ENCODE measurements at regions not wholly inside any gene's neighbourhood (a gene's known extent, or its start where the extent isn't known, plus 50 kb on each side); places are given as distances from the start of the nearest gene placed in this dataset.

DNA sequence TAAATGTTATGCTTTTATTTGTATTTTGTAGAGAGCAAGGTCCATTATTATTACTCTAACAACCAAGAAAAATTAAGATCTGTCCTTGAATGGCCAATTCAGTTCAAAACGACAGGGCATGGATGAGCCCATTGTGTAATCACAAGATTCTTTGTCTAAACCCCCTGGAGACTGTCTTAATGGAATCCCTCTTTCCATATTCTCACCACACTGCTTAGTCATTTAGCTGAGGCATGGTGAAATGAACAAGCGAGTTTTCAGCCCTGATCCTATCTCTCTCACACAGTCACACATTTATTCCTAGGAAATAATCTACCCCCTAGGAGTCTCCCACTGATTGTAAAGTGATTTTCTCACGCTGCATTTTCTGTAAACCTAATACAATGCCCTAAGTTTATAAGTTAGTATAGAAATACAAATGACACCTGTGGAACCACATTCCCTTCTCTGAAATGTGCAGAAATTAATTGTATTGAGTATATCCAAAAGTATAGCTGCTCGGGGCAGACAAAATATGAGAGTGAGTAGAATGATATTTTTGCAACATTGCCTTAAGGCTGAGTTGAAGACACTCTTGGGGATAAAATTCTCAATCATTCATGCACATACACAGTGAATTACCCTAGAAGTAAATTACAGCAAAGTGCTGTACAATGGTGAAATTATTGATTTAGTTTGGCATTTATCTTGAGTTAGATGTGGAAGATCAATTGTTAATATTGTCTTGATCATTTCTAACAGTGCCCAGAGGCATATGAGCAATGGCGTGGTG, 119.7 kb upstream of the PCDH7 start:
- DNase-seq (ENCODE audit: low spot score) = no peak

DNA sequence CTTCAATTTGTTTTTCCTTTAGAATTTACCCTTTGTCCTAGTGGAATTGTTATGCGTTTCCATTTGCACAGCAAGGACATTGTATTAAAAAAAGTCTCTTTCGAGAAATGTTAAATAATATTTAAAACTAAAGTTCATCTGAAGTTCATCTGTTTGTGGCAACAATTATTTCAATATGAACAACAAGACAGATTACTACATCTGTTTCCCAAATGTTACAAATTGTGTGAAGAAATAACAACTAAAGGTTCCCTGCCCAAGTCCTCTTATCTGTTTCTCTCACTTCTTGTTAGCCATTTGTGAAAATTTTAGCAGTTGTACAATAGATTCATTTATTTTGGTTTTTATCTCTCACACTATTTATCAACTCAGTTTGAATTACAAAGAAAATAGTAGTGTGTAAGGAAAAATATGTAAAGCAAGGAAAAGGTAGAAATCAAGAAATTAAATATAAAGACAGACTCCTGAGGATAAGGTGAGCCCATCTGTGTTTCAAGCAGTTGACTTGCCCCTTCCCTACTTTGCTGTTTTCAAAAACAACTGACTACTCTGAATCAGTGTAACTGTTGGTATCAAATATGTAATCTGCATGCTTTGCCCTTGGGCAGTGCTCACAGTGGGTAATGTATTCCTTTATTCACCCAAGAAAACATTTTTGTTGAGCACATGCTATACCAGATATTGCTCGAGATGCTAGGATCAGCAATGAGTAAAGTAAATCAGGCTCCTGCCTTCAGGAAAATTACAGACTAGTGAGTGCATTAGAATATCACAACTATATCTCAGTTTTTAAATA, 118.9 kb upstream of the PCDH7 start:
- DNase-seq (ENCODE audit: low spot score) = no peak

DNA sequence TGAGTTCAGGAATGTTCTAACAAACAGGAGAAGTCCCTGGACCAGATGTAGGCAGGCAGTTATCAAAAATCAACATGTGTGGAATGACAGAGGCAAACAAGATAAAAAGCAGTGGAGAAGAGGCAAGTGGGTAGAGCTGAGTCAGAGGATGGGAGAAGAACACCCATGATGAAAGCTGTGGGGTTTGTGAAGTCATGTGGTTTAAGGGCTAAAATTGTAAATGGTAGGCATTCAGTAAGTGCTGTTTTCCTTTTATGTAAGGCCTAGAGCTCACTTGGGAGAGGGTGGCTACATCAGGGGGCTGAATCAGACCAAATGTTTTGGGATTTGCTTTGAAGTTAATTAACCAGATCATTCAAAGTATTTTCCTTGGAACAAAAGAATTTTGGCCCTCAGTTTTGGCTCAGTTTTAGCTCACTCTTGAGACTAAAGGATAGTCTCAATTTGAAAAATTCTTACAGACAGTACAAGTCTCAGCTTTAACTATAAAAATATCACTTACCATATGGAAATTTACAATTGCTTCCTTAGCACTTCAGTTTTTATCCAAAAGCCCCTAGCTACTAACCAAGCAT, 114.5 kb upstream of the PCDH7 start:
- no peak for DNase-seq (ENCODE audit: low spot score)

DNA sequence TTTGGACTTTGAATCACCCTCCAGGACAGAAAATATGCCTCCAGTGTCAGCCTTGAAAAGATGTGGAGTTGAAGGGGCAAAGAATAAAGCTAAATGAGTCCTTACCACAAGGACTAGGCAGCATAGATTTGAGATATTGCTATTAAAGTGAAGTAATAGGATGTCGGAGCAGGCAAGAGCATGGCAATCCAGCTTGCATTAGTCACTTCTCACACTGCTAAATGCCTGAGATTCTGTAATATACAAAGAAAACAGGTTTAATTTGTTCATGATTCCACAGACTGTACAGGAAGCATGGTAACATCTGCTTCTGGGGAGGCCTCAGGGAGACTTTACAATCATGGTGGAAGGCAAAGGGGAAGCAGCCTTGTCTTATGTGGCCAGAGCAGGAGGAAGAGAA, 109.8 kb upstream of the PCDH7 start:
- no peak for DNase-seq (ENCODE audit: low spot score)

DNA sequence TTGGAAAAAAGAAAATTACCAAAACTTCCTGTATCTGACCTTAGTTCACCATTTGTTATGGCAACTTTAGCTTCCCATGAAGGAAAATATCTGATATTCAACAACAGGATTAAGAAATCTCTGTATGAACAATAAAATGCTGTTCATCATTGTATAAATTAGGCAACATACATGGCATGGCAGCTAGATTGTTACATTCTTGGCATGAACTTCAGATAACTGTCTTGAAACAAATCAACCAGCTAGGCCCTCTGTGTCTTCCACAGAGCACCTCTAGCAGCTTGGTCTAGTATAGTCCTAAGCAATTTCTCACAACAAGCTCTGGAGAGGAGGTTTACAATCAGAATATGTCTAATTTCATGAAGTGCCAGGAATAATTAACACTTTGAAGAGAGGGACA, 105.4 kb upstream of the PCDH7 start:
- no peak for DNase-seq (ENCODE audit: low spot score)

DNA sequence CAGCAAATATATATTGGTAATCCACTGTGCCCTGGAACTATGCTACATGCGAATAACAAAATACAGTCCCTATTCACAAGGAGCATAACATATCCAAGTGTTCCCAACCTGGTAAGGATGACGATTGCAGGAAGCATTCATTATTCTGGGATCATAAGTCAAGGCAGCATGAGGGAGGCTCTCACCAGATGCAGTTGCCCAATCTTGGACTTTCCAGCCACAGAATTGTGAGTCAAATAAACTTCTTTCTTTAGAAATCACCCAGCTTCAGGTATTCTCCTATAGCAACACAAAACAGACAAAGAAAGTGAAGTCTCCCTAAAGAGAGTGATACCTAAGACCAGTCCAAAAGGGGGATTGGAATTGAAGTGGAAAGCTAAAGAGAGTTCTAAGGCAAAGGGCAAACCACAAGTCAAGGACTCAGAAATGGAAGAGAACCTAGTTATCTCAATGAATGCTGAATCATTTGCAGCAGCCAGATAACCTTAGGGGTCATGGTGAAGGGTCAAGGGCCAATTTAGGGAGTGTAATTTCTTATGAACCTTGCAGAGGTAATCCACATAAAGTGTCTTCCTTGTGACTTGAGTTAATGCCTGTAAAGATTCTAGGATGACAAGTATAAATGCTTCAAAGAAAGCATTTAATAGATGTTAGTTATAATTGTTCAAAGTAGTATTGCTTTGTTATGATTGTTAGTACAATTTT, 103.1 kb upstream of the PCDH7 start:
- DNase-seq (ENCODE audit: low spot score) = no peak

DNA sequence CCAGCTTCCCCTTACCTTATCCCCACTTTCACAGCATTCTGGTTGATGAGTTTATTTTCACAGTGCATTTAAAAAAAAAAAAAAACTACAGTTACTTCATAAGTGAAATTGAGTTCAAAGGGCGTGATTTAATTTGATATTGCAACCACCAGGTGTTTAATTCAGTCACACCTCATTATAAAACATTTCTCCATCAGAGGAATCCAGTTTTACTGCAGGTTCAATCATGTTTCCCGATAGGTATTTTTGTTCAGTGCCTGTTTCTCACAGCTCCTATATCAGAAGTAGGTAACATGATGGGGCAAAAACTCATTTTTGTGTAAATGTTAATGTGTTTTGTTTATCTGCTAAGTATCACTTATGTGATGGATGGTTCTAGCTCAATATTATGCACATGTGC, 102.3 kb upstream of the PCDH7 start:
- no peak for DNase-seq (ENCODE audit: low spot score)

DNA sequence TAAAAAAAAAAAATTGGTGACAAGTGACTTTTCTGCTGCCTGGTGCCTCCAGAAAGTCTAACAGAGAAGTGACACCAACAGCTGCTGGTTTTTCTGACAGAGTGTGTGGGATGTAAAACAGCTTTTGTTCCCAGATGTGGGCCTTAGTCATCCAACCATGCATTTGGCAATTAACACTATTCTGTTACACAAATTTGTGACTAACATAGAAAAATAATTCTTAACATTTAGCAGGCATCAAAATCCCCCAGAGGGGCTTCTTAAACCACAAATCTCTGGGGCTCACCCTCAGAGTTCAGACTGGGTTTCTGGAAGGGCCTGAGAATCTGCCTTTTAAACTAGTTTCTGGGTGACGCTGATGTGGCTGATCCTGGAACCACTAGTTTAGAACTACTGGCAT, 100.5 kb upstream of the PCDH7 start:
- DNase-seq (ENCODE audit: low spot score) = no peak

DNA sequence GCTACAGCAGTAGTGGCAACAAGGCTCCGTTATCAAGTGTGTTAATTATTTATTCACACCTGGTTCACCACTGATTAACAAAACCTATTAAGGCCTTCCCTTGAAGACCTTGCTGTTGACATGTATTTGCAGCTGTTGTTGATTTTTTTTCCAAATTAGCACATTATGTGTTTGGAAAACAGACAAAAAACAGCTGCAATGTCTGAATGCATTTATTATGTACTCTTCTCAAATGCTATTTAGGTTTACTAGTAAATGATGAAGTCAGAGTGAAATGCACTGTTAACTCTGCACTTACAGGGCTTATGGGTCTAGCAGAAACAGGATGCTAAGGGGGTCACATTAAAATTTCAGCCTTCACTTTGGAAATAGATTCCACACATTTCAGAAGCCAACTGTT, 99.5 kb upstream of the PCDH7 start:
- DNase-seq (ENCODE audit: low spot score) = no peak

DNA sequence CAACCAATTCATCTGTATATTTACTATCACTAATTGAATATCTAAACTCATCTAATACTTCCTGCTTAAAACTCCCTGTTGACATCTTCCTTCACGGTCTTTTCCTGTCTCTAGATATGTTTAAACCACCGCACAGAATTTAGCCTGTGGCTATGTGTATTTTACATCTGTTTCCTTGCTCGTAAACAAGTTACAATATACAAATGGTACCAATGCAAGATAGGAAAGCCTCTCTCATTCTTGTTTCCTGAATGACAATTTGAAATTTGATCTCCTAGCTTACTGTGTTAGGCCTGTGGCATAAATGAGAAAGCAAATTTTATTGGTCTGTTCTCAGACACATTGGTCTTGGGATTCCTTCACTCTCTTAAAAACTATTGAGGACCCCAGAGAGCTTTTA, 89.7 kb upstream of the PCDH7 start:
- DNase-seq (ENCODE audit: low spot score) = no peak

DNA sequence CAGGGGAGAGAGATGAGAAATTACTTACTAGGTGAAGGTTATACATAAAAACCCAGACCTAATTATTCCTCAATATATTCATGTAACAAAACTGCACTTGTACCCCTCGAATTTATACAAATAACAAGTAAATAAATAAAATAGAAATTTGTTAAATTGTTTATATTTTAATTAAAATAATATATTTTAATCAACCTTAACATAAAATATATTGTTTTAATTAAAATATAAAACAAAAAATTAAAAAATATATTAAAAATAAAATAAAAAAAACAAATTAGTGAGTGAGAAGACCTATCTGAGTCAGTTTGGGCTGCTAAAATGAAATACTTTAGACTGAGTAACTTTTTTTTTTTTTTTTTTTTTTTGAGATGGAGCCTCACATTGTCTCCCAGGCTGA, 87.4 kb upstream of the PCDH7 start:
- DNase-seq (ENCODE audit: low spot score) = no peak

DNA sequence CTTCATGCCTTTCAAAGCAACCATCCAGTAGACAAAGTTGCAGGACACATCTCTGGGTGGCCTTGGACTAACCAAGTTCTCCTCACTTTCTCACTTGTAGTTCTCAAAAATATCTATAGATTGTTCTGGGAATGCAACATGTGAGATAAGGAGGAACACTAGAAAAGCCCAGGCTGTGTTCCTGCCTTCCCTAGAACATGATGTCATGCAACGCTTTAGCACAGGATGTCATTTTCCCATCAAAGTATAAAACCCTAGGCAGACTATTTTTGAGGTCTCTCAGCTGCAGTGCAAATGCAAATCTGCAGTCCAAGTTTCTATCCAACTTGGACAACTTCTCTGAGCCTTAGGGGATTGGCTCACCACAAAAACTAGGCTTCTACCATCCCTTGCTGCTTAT, 78.8 kb upstream of the PCDH7 start:
- DNase-seq (ENCODE audit: low spot score) = no peak

DNA sequence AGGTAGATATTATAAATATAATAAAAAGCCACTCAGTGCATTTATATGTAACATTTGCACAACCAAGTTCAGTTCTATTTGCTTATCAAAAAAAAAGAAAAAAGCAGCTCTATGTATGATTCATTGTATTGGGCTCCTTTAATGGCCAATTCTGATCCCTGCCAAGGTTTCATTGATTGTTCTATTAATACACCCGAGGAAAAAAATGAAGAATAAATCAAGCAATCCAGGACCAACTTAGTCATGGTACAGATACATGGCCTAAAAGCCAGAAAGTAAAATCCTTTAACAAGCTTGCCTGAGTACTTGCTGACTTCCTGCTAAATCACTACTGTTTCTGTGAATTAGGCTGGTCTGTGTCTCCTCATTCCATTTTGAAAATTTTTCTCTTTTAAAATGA, 77.6 kb upstream of the PCDH7 start:
- no peak for DNase-seq (ENCODE audit: low spot score)

DNA sequence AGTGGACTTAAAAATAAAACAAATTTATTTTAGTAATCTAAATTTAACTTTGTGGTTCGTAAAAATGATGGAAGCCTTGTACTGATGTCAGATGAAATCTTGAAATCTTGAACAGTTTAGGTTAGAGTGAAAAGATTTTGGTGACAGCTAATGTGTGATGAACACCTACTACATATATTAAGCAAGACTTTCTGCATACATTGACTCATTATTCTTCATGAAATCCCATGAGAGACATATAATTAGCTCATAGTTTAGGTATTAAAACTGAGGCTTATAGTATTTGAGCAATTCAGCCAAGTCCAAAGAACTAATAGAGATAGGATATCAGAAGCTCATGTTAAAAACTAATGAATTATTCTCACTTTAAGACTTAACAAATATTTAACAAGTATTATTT, 66.9 kb upstream of the PCDH7 start:
- no peak for DNase-seq (ENCODE audit: low spot score)

DNA sequence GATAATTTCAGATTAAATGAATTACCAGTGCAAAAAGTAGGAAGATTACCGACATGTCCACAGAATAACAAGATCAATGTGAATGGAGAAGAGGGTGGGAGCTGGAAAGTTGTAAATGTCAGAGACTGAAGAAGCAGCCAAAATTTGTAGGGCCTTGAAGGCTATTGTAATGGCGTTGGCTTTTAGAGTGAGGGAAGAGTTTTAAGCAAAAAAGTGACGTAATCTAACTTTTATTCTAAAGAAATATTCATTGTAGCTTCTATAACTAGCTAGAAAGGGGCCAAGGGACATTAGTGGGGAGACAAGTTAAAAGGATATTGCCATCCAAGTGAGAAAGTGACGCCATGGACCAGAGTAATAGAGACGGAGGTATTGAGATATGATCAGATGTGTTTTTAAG, 63.3 kb upstream of the PCDH7 start:
- no peak for DNase-seq (ENCODE audit: low spot score)

DNA sequence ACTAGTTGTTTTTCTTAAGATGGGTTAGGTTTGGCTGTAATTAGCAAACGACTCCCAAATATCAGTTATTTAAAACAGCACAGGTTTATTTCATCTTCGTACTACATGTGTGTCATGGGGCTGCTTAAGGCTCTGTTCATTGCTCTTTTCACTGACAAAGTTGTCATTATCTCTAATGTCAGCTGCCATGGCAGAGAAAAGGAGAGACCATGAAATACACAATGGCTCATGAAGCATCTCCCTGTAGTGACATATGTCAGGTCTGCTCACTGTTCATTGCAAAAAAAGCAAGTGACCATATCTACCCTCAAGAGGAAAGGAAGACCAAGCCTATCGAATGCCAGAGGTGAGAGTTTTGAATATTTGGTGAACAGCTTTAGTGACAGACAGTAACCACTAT, 52.2 kb upstream of the PCDH7 start:
- no peak for DNase-seq (ENCODE audit: low spot score)

DNA sequence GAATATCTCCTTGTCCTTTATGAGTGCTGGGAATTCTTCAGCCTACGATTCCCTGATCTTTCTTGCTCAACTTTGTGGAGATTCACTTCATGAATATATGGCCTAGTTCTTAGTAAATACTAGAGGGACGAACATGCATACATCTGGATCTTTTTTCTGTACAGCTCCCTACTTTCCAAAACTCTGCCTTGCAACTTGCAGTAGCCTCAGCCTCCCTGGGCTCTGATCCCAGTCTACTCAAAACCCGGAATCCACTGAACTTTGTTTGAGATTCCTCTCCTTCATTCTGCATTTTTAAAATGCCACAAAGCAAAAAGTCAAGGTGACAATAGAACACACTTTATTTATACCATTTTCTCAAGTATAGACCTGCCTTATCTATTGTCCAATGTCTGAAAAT, 50.0 kb upstream of the PCDH7 start:
- no peak for DNase-seq (ENCODE audit: low spot score)

Measured in kidney tubule cell (primary cell).